ENCODE measurements at regions not wholly inside any gene's neighbourhood (a gene's known extent, or its start where the extent isn't known, plus 50 kb on each side); places are given as distances from the start of the nearest gene placed in this dataset.

DNA sequence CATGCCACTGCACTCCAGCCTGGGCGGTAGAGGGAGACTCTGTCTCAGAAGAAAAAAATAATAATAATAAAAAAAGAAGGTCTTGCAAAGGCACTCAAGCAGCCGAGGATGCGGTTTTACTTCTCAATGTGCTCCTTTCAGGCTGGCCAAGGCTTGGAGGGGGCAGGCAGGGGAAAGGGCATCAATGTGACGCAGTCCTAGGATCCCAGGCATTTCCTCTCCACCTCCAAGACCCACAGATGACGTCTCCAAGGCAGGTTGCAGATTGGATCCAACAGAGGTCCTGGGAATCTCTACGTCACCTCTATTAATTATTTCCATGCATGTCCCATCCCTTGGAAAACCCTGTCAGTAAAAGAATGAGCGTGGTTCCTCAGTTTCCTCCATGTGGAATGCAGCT is 56.2 kb downstream of the FAM43A start:
- Histone ChIP-seq H4K20me1 (ENCODE audit: insufficient read depth) (no peaks in the 10 kb centered on the region), H3K36me3 (replicated peaks in 1 of 2; ENCODE audit: control insufficient read depth in 1 of 2, insufficient read depth in 2 of 2, low read length in 1 of 2) (no peaks in the 10 kb centered on the region), H3K4me3 (ENCODE audit: low read depth in 2 of 2, low read length in 1 of 2) (no peak overlapping the region), H3K4me2 (no peak overlapping the region), H3K9me3 (no peaks in the 10 kb centered on the region), H3K27ac (ENCODE audit: low read depth in 2 of 2, low read length in 1 of 2) (no peak overlapping the region), H3K9me2 (no peaks in the 10 kb centered on the region), H3K4me1 (ENCODE audit: control insufficient read depth in 1 of 2, insufficient read depth in 2 of 2, low read depth in 1 of 2, low read length in 1 of 2) (peaks cover 11 to 12% of the 10 kb centered on the region in 2 experiments; a peak in 2 of 4 replicates), H2AFZ (ENCODE audit: low read depth) (no peak overlapping the region), H3F3A (replicated peaks; ENCODE audit: insufficient read depth) (no peaks in the 10 kb centered on the region), H3K79me2 (ENCODE audit: insufficient read depth) (no peaks in the 10 kb centered on the region), H3K9ac (no peak overlapping the region), H3K27me3 (ENCODE audit: insufficient read depth) (peaks cover 14% of the 10 kb centered on the region; the same call in 1 of the 2 replicates)
- CTCF ChIA-PET = no interaction called here
- no peak for DNase-seq
- POLR2A ChIA-PET = no interaction called here
- WGBS (ENCODE audit: low lambda C conversion rate) = 80% methylated on average over 7 of the region's 7 CpGs
- TF ChIP-seq YY1 (IDR thresholded peaks at IDR 0.05; ENCODE audit: low read depth) = no peak
- TF ChIP-seq GABPA (IDR thresholded peaks at IDR 0.05; ENCODE audit: low read depth) = no peak
- no peak for TF ChIP-seq POLR2AphosphoS5 (IDR thresholded peaks at IDR 0.05; ENCODE audit: low read depth, low read length)
- TF ChIP-seq RXRA (IDR thresholded peaks at IDR 0.05; ENCODE audit: borderline replicate concordance, low read depth) = no peak
- no peak for TF ChIP-seq GATA2 (CRISPR knock-in tag; IDR thresholded peaks at IDR 0.05)
- TF ChIP-seq RAD21 (IDR thresholded peaks at IDR 0.05; ENCODE audit: low read length) = no peak
- TF ChIP-seq SIN3A (IDR thresholded peaks at IDR 0.05; ENCODE audit: borderline replicate concordance, low read depth, low read length) = no peak
- TF ChIP-seq, protein P1, sequence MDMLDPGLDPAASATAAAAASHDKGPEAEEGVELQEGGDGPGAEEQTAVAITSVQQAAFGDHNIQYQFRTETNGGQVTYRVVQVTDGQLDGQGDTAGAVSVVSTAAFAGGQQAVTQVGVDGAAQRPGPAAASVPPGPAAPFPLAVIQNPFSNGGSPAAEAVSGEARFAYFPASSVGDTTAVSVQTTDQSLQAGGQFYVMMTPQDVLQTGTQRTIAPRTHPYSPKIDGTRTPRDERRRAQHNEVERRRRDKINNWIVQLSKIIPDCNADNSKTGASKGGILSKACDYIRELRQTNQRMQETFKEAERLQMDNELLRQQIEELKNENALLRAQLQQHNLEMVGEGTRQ (IDR thresholded peaks at IDR 0.05; ENCODE audit: borderline replicate concordance, low read depth, low read length) = no peak
- no peak for TF ChIP-seq FOXM1 (IDR thresholded peaks at IDR 0.05; ENCODE audit: low read depth)
- TF ChIP-seq CHD2 (IDR thresholded peaks at IDR 0.05; ENCODE audit: low read length, partially characterized antibody) = no peak

DNA sequence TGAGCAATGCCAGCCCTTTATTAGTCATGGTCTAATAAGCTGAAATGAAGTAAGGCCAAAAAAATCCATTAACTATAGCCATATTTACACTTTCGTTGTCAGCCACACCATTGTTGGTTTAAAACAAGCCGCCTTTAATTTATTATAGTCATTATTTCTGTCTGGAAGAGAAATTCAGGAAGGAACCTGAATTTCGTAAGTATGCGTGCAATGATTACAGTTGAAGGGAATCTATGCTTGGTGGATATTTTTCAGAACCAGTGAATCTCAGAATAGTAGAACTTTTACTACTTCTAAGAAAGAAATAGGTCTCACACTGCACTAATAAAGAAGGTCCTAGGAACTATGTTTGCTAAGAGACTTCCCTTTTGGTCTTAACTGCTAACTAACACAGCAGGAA is 59.1 kb downstream of the FAM43A start:
- H4K20me1 ChIP-seq (ENCODE audit: insufficient read depth) = no peaks in the 10 kb centered on the region
- POLR2A ChIA-PET = no interaction called here
- H3K4me3 ChIP-seq (ENCODE audit: low read depth in 2 of 2, low read length in 1 of 2) = no peak overlapping the region
- H3K9me2 ChIP-seq = no peaks in the 10 kb centered on the region
- no peak for DNase-seq
- WGBS (ENCODE audit: low lambda C conversion rate) = 78% methylated on average over 4 of the region's 4 CpGs
- H3K4me2 ChIP-seq = no peak overlapping the region
- no peak overlapping the region for H3K9ac ChIP-seq
- no peaks in the 10 kb centered on the region for H3K36me3 ChIP-seq (replicated peaks in 1 of 2; ENCODE audit: control insufficient read depth in 1 of 2, insufficient read depth in 2 of 2, low read length in 1 of 2)
- H3F3A ChIP-seq (replicated peaks; ENCODE audit: insufficient read depth) = no peaks in the 10 kb centered on the region
- peaks cover 6% of the 10 kb centered on the region; the same call in 1 of the 2 replicates for H3K27me3 ChIP-seq (ENCODE audit: insufficient read depth)
- H3K9me3 ChIP-seq = no peaks in the 10 kb centered on the region
- H2AFZ ChIP-seq (ENCODE audit: low read depth) = no peak overlapping the region
- CTCF ChIA-PET = no interaction called here
- peaks cover 0 to 5% of the 10 kb centered on the region in 2 experiments; a peak in 1 of 4 replicates for H3K4me1 ChIP-seq (ENCODE audit: control insufficient read depth in 1 of 2, insufficient read depth in 2 of 2, low read depth in 1 of 2, low read length in 1 of 2)
- no peak overlapping the region for H3K27ac ChIP-seq (ENCODE audit: low read depth in 2 of 2, low read length in 1 of 2)
- TF ChIP-seq, protein P2, sequence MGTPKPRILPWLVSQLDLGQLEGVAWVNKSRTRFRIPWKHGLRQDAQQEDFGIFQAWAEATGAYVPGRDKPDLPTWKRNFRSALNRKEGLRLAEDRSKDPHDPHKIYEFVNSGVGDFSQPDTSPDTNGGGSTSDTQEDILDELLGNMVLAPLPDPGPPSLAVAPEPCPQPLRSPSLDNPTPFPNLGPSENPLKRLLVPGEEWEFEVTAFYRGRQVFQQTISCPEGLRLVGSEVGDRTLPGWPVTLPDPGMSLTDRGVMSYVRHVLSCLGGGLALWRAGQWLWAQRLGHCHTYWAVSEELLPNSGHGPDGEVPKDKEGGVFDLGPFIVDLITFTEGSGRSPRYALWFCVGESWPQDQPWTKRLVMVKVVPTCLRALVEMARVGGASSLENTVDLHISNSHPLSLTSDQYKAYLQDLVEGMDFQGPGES (IDR thresholded peaks at IDR 0.05; ENCODE audit: low read depth, low read length) = no peak
- TF ChIP-seq RAD21 (IDR thresholded peaks at IDR 0.05; ENCODE audit: low read length) (no peak), RCOR1 (IDR thresholded peaks at IDR 0.05; ENCODE audit: low read length) (no peak), GATA2 (CRISPR knock-in tag; IDR thresholded peaks at IDR 0.05) (no peak), SIN3A (IDR thresholded peaks at IDR 0.05; ENCODE audit: borderline replicate concordance, low read depth, low read length) (no peak), JUND (IDR thresholded peaks at IDR 0.05) (no peak), MXI1 (IDR thresholded peaks at IDR 0.05; ENCODE audit: low read depth, low read length) (no peak), FOSL2 (IDR thresholded peaks at IDR 0.05; ENCODE audit: borderline replicate concordance, low read depth) (no peak), NRF1 (IDR thresholded peaks at IDR 0.05; ENCODE audit: low read depth, low read length) (no peak), SMC3 (IDR thresholded peaks at IDR 0.05; ENCODE audit: low read depth, low read length) (no peak), TEAD4 (IDR thresholded peaks at IDR 0.05; ENCODE audit: borderline replicate concordance, insufficient read depth) (no peak), RXRA (IDR thresholded peaks at IDR 0.05; ENCODE audit: borderline replicate concordance, low read depth) (no peak)
- TF ChIP-seq, protein P3, sequence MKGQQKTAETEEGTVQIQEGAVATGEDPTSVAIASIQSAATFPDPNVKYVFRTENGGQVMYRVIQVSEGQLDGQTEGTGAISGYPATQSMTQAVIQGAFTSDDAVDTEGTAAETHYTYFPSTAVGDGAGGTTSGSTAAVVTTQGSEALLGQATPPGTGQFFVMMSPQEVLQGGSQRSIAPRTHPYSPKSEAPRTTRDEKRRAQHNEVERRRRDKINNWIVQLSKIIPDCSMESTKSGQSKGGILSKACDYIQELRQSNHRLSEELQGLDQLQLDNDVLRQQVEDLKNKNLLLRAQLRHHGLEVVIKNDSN (IDR thresholded peaks at IDR 0.05; ENCODE audit: borderline replicate concordance, low read depth) = no peak
- TF ChIP-seq, protein P4, sequence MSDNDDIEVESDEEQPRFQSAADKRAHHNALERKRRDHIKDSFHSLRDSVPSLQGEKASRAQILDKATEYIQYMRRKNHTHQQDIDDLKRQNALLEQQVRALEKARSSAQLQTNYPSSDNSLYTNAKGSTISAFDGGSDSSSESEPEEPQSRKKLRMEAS (IDR thresholded peaks at IDR 0.05; ENCODE audit: low read depth) = no peak
- H3K79me2 ChIP-seq (ENCODE audit: insufficient read depth) = no peaks in the 10 kb centered on the region
